ENCODE measurements at regions not wholly inside any gene's neighbourhood (a gene's known extent, or its start where the extent isn't known, plus 50 kb on each side); places are given as distances from the start of the nearest gene placed in this dataset.

DNA sequence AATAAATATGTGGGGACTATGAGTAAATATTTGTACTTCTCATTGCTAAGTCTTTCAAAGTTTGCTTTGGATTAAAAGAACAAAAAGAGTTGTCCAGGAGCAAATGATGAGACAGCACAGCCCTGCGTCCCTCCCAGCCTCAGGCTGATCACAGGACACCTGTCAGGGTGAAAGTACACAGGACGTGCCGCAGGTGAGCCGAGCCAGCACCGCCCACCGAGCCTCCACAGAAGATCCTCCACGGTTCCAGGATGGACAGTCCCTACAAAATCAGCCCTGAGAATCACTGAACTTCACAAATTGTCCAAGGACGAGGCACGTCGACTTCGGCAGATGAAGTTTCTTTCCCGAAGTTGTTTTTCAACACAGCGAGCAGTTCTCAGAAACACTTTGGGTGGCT lies 661.5 kb downstream of the BRD1 start:
- in situ Hi-C loops (cut with MboI; ENCODE audit: low pct_unique_long_range_greater_than_20kb in 2 of 9, low sequenced_read_pairs in 9 of 9, unreplicated experiment in 9 of 9), result loop anchor here in 2 of 9 experiments (25.0 kb wide), 2 partner anchors 104 to 121 kb away; no protein-coding TSS in a partner anchor
- WGBS, 10 experiments, result 40 to 92% (median 57%) methylated on average over 2 to 13 of the region's 13 CpGs; no CpG with 5 or more reads in 3 of the 10 experiments

DNA sequence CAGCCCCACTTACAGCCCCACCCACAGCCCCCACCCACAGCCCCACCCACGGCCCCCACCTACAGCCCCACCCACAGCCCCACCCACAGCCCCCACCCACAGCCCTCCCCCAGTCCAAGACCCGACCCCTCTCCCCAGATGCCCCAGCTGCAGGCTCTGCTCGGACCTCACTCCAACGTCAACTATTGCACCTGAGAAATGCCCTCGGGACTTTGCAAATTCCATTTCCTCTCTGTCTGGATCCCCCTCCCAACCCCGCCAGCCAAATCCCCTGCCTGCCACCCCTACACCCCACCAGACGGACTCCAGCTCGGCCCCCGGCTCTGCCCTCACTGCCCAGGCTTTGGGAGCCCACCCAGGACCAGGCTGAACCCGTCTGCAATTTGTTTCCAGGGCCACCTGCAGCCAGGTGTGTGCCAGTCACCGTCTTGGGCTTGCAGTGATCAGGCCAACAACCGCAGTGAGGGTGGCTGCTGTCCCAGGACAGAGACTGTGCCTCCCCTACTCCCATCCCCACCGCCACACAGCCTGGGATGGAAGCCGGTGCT lies 662.8 kb downstream of the BRD1 start:
- no peak for ATAC-seq (replicated peaks in 6 of 8)
- in situ Hi-C loops (cut with MboI; ENCODE audit: low pct_unique_long_range_greater_than_20kb in 2 of 9, low sequenced_read_pairs in 9 of 9, unreplicated experiment in 9 of 9), result loop anchor here in 2 of 9 experiments (25.0 kb wide), 2 partner anchors 103 to 122 kb away; no protein-coding TSS in a partner anchor
- H3K4me1 ChIP-seq (replicated peaks in 1 of 2), result no peaks in the 10 kb centered on the region
- H3K27ac ChIP-seq, result no peak overlapping the region
- WGBS, 10 experiments, result no CpG with 5 or more reads among the region's 14 CpGs
- H3K4me3 ChIP-seq, result no peak overlapping the region

More for the DNA sequence above, 661.5 kb downstream of the BRD1 start:
- Histone ChIP-seq H3K4me3 (no peak overlapping the region), H3K4me1 (replicated peaks in 1 of 2) (no peaks in the 10 kb centered on the region), H3K27ac (no peak overlapping the region)
- no peak for ATAC-seq (replicated peaks in 6 of 8)

DNA sequence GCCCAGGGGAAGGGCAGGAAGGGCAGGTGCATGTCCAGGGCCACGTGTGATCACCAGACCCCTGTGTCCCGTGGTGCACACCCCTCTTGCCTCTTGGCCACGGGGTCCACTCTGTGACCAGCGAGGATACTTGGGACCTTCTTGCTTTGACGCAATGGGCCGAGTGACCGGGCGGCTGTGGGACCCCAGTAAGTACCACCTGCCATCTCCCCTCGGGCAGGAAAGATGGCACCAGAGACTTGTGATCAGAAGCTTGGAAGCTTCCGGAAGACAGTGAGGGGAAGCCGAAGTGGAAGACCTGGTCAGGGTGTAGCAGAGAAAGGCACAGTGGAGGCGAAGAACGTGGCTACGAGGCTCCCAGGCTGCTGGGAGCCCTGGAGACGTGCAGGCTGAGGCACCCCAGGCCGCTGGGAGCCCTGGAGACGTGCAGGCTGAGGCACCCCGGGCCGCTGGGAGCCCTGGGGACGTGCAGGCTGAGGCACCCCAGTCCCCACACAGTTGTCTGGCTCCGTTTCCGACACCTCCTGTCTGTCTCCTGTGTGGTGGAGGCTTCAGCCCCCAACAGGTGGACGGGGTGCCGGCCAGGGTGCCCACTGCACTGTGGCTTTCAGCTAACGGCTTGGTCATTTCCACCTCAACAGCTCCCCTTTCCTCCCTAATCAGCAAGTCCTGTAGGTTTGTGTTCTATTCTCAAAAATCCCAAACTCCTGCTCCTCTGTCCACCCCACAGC lies 663.5 kb downstream of the BRD1 start:
- in situ Hi-C loops (cut with MboI; ENCODE audit: low pct_unique_long_range_greater_than_20kb in 2 of 9, low sequenced_read_pairs in 9 of 9, unreplicated experiment in 9 of 9), result loop anchor here in 2 of 9 experiments (25.0 kb wide), 2 partner anchors 102 to 123 kb away; no protein-coding TSS in a partner anchor
- 40 to 100% (median 77%) methylated on average over 1 to 16 of the region's 25 CpGs; no CpG with 5 or more reads in 5 of the 10 experiments for WGBS, 10 experiments
- no peak for ATAC-seq (replicated peaks in 6 of 8)

GRCh38 chr22:49163258-49163959 lies 664.3 kb downstream of the BRD1 start:
- WGBS, 10 experiments, result 19 to 87% (median 60%) methylated on average over 1 to 13 of the region's 20 CpGs; no CpG with 5 or more reads in 3 of the 10 experiments

More for the DNA sequence above, 663.5 kb downstream of the BRD1 start:
- no peak overlapping the region for H3K27ac ChIP-seq
- no peak overlapping the region for H3K4me3 ChIP-seq
- H3K4me1 ChIP-seq (replicated peaks in 1 of 2), result no peaks in the 10 kb centered on the region

DNA sequence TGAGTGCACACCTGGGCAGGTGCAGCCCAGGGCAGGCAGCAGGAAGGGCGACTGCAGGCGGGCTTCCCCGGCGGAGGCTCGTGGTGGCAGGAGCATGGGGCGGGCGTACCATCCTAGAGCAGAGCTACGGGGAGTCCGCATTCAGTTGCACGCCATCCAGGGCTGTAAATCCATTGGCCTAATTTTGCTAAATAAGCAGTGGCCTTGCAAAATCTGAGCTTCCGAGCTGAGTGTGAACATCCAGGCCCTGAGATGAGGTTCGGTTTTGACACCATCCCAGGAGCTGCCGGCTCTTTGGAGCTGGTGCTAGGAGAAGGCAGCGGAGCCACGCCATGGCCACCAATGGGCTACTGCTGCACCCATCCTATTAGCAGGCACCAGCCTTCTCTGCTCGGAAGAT lies 664.8 kb downstream of the BRD1 start:
- 27 to 72% (median 41%) methylated on average over 2 to 8 of the region's 16 CpGs; no CpG with 5 or more reads in 5 of the 10 experiments for WGBS, 10 experiments
- no peak overlapping the region for H3K27ac ChIP-seq
- H3K4me1 ChIP-seq (replicated peaks in 1 of 2), result no peaks in the 10 kb centered on the region
- no peak overlapping the region for H3K4me3 ChIP-seq
- in situ Hi-C loops (cut with MboI; ENCODE audit: low pct_unique_long_range_greater_than_20kb in 2 of 9, low sequenced_read_pairs in 9 of 9, unreplicated experiment in 9 of 9), result loop anchor here in 2 of 9 experiments (25.0 kb wide), 2 partner anchors 101 to 124 kb away; no protein-coding TSS in a partner anchor
- ATAC-seq (replicated peaks in 6 of 8), result no peak

More at GRCh38 chr22:49163258-49163959, 664.3 kb downstream of the BRD1 start:
- Histone ChIP-seq H3K27ac (no peak overlapping the region), H3K4me3 (no peak overlapping the region), H3K4me1 (replicated peaks in 1 of 2) (no peaks in the 10 kb centered on the region)
- ATAC-seq (replicated peaks in 6 of 8), result no peak
- in situ Hi-C loops (cut with MboI; ENCODE audit: low pct_unique_long_range_greater_than_20kb in 2 of 9, low sequenced_read_pairs in 9 of 9, unreplicated experiment in 9 of 9), result loop anchor here in 2 of 9 experiments (25.0 kb wide), 2 partner anchors 101 to 124 kb away; no protein-coding TSS in a partner anchor

DNA sequence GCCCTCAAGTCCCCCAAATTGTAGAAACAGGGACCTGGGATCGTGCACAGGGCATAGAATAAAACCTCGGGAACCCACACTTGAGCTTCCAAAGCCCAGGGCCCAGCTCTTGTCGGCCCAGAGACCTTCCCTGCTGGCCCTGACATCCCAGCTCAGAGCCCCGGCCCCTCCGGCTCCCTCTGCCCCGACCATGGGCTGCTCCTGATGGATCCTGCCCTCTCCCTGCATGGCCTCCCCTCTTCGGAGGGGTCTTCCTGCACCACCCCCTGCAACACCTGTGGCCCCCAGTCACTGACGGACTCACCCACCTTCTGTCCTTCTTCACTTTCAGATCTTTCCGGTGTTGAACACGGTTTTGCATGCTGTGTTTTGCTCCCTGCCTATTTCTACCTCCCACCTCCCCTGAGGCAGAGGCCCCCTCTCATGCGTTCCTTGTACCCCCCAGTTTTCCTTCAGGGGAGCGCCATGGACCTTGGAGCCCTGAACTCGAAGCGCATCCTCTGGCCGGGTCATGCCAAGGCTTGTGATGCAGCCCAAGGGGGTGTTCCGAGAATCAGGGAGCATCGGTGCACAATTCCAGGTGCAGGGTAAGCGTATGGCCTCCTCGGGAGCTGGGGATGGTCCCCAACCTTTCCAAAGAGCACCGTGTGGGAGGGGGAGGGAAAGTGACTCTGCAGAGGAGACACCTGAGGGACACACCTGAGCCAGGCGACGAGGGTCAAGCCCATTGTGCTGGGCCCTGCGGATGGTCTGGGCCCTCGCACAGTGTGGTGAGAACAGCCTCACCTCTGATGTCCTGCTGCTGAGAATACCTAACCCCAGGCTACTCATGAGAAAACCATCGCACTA lies 666.4 kb downstream of the BRD1 start:
- WGBS, 10 experiments, result 31 to 78% (median 60%) methylated on average over 1 to 10 of the region's 25 CpGs; no CpG with 5 or more reads in 5 of the 10 experiments
- no peak for ATAC-seq (replicated peaks in 6 of 8)
- Histone ChIP-seq H3K27ac (no peak overlapping the region), H3K4me3 (no peak overlapping the region), H3K4me1 (replicated peaks in 1 of 2) (no peaks in the 10 kb centered on the region)
- in situ Hi-C loops (cut with MboI; ENCODE audit: low pct_unique_long_range_greater_than_20kb in 2 of 9, low sequenced_read_pairs in 9 of 9, unreplicated experiment in 9 of 9), result loop anchor here in 2 of 9 experiments (25.0 kb wide), 2 partner anchors 99 to 126 kb away; no protein-coding TSS in a partner anchor

DNA sequence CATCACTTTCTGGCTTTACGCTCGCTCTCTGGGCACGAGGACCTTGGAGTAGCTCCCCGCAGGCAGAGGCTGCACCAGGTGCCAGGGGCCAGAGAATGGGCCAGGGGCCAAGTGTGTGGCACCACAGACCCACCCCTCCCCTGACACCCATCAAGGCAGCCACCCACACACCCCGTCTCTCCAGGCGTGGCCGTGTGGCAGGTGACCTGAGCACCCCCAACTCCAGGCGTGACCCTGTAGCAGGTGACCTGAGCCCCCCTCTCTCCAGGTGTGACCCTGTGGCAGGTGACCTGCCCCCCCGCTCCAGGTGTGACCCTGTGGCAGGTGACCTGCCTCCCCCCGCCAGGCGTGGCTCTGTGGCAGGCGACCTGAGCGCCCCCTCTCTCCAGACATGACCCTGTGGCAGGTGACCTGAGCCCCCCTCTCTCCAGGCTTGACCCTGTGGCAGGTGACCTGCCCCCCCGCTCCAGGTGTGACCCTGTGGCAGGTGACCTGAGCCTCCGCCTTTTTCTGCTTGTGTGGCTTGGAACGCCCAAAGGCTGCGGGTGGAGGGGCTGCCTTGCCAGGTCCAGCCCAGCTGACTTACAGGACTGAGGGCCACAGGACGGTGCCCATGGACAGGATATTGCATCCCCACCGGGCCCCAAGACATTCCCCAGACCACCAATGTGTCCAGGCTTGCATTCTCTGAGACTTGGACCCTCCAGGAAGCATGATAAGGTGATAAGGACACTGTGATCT lies 667.2 kb downstream of the BRD1 start:
- WGBS, 10 experiments, result 10 to 90% (median 74%) methylated on average over 2 to 4 of the region's 19 CpGs; no CpG with 5 or more reads in 6 of the 10 experiments
- peak in 1 of 8 experiments; percentile 16 for ATAC-seq (replicated peaks in 6 of 8)
- in situ Hi-C loops (cut with MboI; ENCODE audit: low pct_unique_long_range_greater_than_20kb in 2 of 9, low sequenced_read_pairs in 9 of 9, unreplicated experiment in 9 of 9), result loop anchor here in 2 of 9 experiments (25.0 kb wide), 2 partner anchors 98 to 127 kb away; no protein-coding TSS in a partner anchor
- Histone ChIP-seq H3K4me1 (replicated peaks in 1 of 2) (no peaks in the 10 kb centered on the region), H3K4me3 (no peak overlapping the region), H3K27ac (no peak overlapping the region)

- WGBS, 10 experiments, result 0 to 100% (median 40%) methylated on average over 1 to 8 of the region's 10 CpGs; no CpG with 5 or more reads in 1 of the 10 experiments
- peak in 1 of 8 experiments; percentile 45 for ATAC-seq (replicated peaks in 6 of 8)
- in situ Hi-C loops (cut with MboI; ENCODE audit: low pct_unique_long_range_greater_than_20kb in 2 of 9, low sequenced_read_pairs in 9 of 9, unreplicated experiment in 9 of 9), result loop anchor here in 2 of 9 experiments (25.0 kb wide), 2 partner anchors 97 to 128 kb away; no protein-coding TSS in a partner anchor
Measured at GRCh38 chr22:49159711-49160110, 668.0 kb downstream of the BRD1 start.

DNA sequence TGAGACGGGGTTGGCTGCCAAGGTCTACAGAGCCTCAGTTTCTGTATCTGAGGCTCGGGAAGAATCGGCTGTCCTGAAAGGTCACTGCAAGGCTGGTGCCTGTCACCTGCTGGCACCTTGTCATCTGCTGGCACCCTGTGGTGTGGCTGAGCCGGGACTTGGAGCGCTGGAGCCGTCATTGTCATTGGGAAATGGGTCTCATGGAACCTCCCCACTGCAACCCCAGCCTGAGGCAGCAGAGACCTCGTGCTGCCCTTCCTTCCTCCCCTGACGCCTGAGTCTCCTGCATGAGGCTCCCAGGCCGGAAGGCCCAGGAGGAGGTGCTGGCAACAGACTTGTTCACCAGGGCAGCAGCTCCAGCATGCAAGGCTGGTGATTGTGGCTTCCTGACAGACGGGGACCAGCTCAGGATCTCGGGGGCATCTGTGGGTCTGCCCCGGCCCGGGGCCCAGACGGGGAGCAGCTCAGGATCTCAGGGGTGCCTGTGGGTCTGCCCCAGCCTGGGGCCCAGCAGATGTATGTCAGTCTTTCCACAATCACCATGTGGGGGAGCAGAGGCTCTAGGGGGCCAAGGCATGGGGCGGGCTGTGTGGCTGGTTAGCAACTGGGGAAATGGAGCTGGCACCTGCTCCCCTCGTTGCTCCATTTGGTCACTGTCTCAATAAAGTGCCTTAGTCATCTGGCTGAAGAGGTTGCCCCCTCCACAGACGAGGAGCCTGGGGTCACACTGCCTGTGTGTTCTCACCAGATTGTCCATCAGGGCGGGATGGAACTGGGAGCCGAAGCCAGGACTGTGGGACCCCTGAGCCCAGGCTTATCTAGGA lies 668.7 kb downstream of the BRD1 start:
- no peak overlapping the region for H3K4me3 ChIP-seq
- H3K4me1 ChIP-seq (replicated peaks in 1 of 2), result no peaks in the 10 kb centered on the region
- in situ Hi-C loops (cut with MboI; ENCODE audit: low pct_unique_long_range_greater_than_20kb in 2 of 9, low sequenced_read_pairs in 9 of 9, unreplicated experiment in 9 of 9), result loop anchor here in 2 of 9 experiments (25.0 kb wide), 2 partner anchors 97 to 128 kb away; no protein-coding TSS in a partner anchor
- 33 to 88% (median 40%) methylated on average over 1 to 5 of the region's 19 CpGs; no CpG with 5 or more reads in 7 of the 10 experiments for WGBS, 10 experiments
- ATAC-seq (replicated peaks in 6 of 8), result no peak
- no peak overlapping the region for H3K27ac ChIP-seq

More at GRCh38 chr22:49159711-49160110, 668.0 kb downstream of the BRD1 start:
- H3K4me3 ChIP-seq, result no peak overlapping the region
- no peak overlapping the region for H3K27ac ChIP-seq
- H3K4me1 ChIP-seq (replicated peaks in 1 of 2), result no peaks in the 10 kb centered on the region

- H3K4me3 ChIP-seq, result no peak overlapping the region
- 23 to 90% (median 56%) methylated on average over 1 to 10 of the region's 20 CpGs for WGBS, 10 experiments
- no peaks in the 10 kb centered on the region for H3K4me1 ChIP-seq (replicated peaks in 1 of 2)
- no peak overlapping the region for H3K27ac ChIP-seq
- ATAC-seq (replicated peaks in 6 of 8), result no peak
- in situ Hi-C loops (cut with MboI; ENCODE audit: low pct_unique_long_range_greater_than_20kb in 2 of 9, low sequenced_read_pairs in 9 of 9, unreplicated experiment in 9 of 9), result loop anchor here in 2 of 9 experiments (25.0 kb wide), 2 partner anchors 95 to 130 kb away; no protein-coding TSS in a partner anchor
Measured at GRCh38 chr22:49157529-49158339, 669.9 kb downstream of the BRD1 start.
